ENCODE measurements at regions not wholly inside any gene's neighbourhood (a gene's known extent, or its start where the extent isn't known, plus 50 kb on each side); places are given as distances from the start of the nearest gene placed in this dataset.

DNA sequence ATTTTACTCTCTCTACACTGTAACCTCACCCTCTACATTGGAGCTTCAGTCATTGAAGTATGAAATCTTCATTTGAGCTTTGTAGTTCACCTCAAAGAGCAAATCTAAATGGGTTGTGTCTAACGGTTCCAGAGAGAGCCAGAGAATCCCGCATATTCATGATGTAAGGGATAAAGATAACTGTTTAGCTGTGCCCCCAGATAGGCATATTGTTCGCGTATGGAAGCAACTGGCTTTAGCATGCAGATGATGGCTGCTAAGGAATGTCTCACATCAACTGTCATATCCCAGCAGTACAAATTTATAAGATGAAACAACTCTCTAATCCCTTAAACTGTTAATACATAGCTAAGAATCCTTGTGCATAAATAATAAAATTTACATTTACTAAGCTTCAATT is 412.7 kb upstream of the ROBO2 start:
- Mint-ChIP-seq H3K36me3 (ENCODE audit: low read depth) (no peaks in the 10 kb centered on the region), H3K9me3 (peaks cover 5% of the 10 kb centered on the region), H3K4me1 (no peaks in the 10 kb centered on the region), H3K27ac (no peak overlapping the region), H3K27me3 (no peaks in the 10 kb centered on the region), H3K4me3 (no peak overlapping the region)
- ATAC-seq (ENCODE audit: low read depth): no peak
- TF ChIP-seq, protein P1, sequence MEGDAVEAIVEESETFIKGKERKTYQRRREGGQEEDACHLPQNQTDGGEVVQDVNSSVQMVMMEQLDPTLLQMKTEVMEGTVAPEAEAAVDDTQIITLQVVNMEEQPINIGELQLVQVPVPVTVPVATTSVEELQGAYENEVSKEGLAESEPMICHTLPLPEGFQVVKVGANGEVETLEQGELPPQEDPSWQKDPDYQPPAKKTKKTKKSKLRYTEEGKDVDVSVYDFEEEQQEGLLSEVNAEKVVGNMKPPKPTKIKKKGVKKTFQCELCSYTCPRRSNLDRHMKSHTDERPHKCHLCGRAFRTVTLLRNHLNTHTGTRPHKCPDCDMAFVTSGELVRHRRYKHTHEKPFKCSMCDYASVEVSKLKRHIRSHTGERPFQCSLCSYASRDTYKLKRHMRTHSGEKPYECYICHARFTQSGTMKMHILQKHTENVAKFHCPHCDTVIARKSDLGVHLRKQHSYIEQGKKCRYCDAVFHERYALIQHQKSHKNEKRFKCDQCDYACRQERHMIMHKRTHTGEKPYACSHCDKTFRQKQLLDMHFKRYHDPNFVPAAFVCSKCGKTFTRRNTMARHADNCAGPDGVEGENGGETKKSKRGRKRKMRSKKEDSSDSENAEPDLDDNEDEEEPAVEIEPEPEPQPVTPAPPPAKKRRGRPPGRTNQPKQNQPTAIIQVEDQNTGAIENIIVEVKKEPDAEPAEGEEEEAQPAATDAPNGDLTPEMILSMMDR (IDR thresholded peaks at IDR 0.05): no peak
- ChIA-PET CTCF (no interaction called here), POLR2A (no interaction called here)
- intact Hi-C loops (cut with micrococcal nuclease): no loop called here
- no peak for DNase-seq

DNA sequence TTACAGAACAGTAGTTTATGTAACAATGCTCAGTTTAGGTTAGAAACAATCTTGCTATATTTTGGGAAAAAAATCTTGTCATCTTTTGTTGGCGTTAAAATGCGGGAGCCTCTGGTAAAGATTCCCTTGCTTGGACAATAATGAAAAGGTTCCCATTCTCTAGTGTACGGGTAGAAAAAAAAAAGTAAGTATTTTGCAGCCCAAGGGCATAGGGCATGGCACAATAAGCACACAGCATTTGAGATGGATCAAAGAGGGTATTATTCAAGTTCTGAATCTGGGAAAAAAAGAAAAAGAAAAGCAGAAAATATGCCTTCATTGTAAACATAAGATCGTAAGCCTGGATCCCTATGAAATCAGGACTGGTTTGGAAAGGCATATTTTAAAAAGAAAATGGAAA is 408.6 kb upstream of the ROBO2 start:
- no peak for ATAC-seq (ENCODE audit: low read depth)
- H3K4me3 Mint-ChIP-seq: no peak overlapping the region
- H3K4me1 Mint-ChIP-seq: no peaks in the 10 kb centered on the region
- H3K9me3 Mint-ChIP-seq: no peaks in the 10 kb centered on the region
- H3K27ac Mint-ChIP-seq: no peak overlapping the region
- CTCF ChIA-PET: no interaction called here
- TF ChIP-seq, protein P1 (IDR thresholded peaks at IDR 0.05): no peak
- intact Hi-C loops (cut with micrococcal nuclease): no loop called here
- no peaks in the 10 kb centered on the region for H3K27me3 Mint-ChIP-seq
- POLR2A ChIA-PET: no interaction called here
- no peak for DNase-seq
- H3K36me3 Mint-ChIP-seq (ENCODE audit: low read depth): no peaks in the 10 kb centered on the region

DNA sequence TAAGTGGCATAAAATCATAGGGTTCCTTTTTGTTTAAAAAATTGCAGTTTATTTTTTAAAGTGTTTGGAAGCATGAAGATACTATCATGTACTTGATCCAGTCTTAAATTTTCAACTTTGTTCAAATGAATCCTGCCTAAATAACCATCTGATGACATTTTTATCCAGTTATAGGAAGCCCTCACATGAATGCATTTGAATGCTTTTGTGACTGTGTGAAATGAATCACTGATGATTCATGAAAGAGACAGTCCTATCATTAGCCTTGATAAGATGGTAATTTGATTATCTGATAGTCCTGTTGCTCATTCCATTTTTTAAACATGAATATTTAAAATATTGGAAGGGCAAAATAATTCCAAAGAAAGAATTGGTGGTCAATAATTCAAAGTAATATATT is 401.9 kb upstream of the ROBO2 start:
- TF ChIP-seq, protein P1 (IDR thresholded peaks at IDR 0.05): no peak
- intact Hi-C loops (cut with micrococcal nuclease): no loop called here
- H3K27me3 Mint-ChIP-seq: no peaks in the 10 kb centered on the region
- no peak overlapping the region for H3K4me3 Mint-ChIP-seq
- CTCF ChIA-PET: no interaction called here
- DNase-seq (no peak), ATAC-seq (ENCODE audit: low read depth) (no peak)
- no peaks in the 10 kb centered on the region for H3K4me1 Mint-ChIP-seq
- H3K9me3 Mint-ChIP-seq: peaks cover 8% of the 10 kb centered on the region
- H3K36me3 Mint-ChIP-seq (ENCODE audit: low read depth): no peaks in the 10 kb centered on the region
- H3K27ac Mint-ChIP-seq: no peak overlapping the region
- POLR2A ChIA-PET: no interaction called here

- Mint-ChIP-seq H3K9me3 (peaks cover 12% of the 10 kb centered on the region), H3K4me1 (no peaks in the 10 kb centered on the region), H3K27ac (no peak overlapping the region), H3K36me3 (ENCODE audit: low read depth) (no peaks in the 10 kb centered on the region), H3K4me3 (no peak overlapping the region), H3K27me3 (no peaks in the 10 kb centered on the region)
- DNase-seq: no peak
- intact Hi-C loops (cut with micrococcal nuclease): no loop called here
- ChIA-PET CTCF (no interaction called here), POLR2A (no interaction called here)
- no peak for ATAC-seq (ENCODE audit: low read depth)
- TF ChIP-seq, protein P1 (IDR thresholded peaks at IDR 0.05): no peak
Measured at GRCh38 chr3:76643623-76644304, 396.1 kb upstream of the ROBO2 start.

DNA sequence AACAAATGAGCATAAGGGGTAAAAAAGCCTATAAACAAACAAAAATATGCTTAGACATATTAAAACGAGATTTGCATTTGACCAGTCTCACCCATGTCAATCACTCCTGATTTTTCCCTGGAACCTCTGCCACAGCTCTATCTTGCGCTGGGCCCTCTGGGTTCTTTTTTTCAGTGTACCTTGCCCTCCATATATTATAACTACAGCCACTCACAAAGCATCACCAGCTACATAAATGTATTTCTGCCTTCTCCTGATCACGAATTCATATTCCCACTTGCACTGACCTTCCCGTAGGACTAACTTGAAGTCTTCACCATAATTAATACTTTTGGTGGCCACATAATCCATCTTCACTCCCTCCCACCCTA is 395.6 kb upstream of the ROBO2 start:
- no peaks in the 10 kb centered on the region for H3K4me1 Mint-ChIP-seq
- TF ChIP-seq, protein P1 (IDR thresholded peaks at IDR 0.05): no peak
- peaks cover 12% of the 10 kb centered on the region for H3K9me3 Mint-ChIP-seq
- intact Hi-C loops (cut with micrococcal nuclease): no loop called here
- no peaks in the 10 kb centered on the region for H3K36me3 Mint-ChIP-seq (ENCODE audit: low read depth)
- POLR2A ChIA-PET: no interaction called here
- no peak for DNase-seq
- no peak overlapping the region for H3K4me3 Mint-ChIP-seq
- no peaks in the 10 kb centered on the region for H3K27me3 Mint-ChIP-seq
- ATAC-seq (ENCODE audit: low read depth): no peak
- CTCF ChIA-PET: no interaction called here
- H3K27ac Mint-ChIP-seq: no peak overlapping the region
